Body of pancreas (tissue), 4 donors: ENCODE measurements at regions not wholly inside any gene's neighbourhood (a gene's known extent, or its start where the extent isn't known, plus 50 kb on each side); places are given as distances from the start of the nearest gene placed in this dataset.

Experiments used
- CTCF ChIP-seq, 7 experiments: fragments of 450-650 bp in 4 of 7; fragments of 200-600 bp in 3 of 7; sonication (generic) in 3 of 7; IDR thresholded peaks; one replicate each; pipeline ENCODE4 v1.5.1; 2016 to 2019; ENCODE audit warnings: antibody characterized with exemption in 7 of 7
- POLR2A ChIP-seq, 3 donors: fragments of 450-650 bp; IDR thresholded peaks; one replicate each; pipeline ENCODE4 v1.6.1; 2016; ENCODE audit warnings: antibody characterized with exemption in 3 of 3, mild to moderate bottlenecking in 2 of 3

- no peak for TF ChIP-seq CTCF (IDR thresholded peaks at IDR 0.05)
- no peak for TF ChIP-seq POLR2A (IDR thresholded peaks at IDR 0.05)
Measured at GRCh38 chr3:69687641-69688040, 51.6 kb upstream of the MITF start.
